Breast epithelium (tissue), 3 donors: ENCODE measurements at regions not wholly inside any gene's neighbourhood (a gene's known extent, or its start where the extent isn't known, plus 50 kb on each side); places are given as distances from the start of the nearest gene placed in this dataset.

Source experiments
- POLR2A ChIP-seq: fragments of 450-650 bp; IDR thresholded peaks from one replicate; pipeline ENCODE4 v1.6.1; 2016; ENCODE audit warnings: antibody characterized with exemption, mild to moderate bottlenecking, moderate library complexity
- TF ChIP-seq, protein P1 (sequence below), 3 donors: fragments of 450-650 bp; IDR thresholded peaks; one replicate each; pipeline ENCODE4 v1.5.1; 2016 to 2017; ENCODE audit warnings: antibody characterized with exemption in 3 of 3, mild to moderate bottlenecking in 3 of 3, moderate library complexity in 3 of 3

DNA sequence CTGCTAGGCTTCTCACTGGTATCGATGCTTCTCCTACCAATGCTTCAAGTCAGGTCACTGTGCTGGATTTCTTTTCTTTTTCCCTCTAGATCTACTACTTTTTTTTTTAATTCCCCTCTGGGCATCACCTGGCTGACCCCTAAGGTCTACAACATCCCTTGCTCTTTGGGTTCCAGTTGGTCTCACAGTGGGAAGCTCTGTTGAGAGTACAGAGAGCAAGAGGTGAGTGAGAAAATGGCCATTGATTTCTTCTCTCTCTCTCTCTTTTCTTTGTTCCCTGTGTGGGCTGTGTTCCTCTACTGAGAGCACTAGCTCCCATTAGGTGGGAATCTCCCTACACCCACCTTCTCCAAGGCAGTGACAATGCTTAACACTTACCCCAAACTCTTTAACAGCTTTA is 413.4 kb downstream of the KCNJ2 start:
- TF ChIP-seq, protein P1, sequence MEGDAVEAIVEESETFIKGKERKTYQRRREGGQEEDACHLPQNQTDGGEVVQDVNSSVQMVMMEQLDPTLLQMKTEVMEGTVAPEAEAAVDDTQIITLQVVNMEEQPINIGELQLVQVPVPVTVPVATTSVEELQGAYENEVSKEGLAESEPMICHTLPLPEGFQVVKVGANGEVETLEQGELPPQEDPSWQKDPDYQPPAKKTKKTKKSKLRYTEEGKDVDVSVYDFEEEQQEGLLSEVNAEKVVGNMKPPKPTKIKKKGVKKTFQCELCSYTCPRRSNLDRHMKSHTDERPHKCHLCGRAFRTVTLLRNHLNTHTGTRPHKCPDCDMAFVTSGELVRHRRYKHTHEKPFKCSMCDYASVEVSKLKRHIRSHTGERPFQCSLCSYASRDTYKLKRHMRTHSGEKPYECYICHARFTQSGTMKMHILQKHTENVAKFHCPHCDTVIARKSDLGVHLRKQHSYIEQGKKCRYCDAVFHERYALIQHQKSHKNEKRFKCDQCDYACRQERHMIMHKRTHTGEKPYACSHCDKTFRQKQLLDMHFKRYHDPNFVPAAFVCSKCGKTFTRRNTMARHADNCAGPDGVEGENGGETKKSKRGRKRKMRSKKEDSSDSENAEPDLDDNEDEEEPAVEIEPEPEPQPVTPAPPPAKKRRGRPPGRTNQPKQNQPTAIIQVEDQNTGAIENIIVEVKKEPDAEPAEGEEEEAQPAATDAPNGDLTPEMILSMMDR (IDR thresholded peaks at IDR 0.05) = no peak
- no peak for TF ChIP-seq POLR2A
